ENCODE measurements at regions not wholly inside any gene's neighbourhood (a gene's known extent, or its start where the extent isn't known, plus 50 kb on each side); places are given as distances from the start of the nearest gene placed in this dataset.

- TF ChIP-seq FOXP1 (CRISPR knock-in tag; IDR thresholded peaks at IDR 0.05): no peak
- no peak for TF ChIP-seq DACH1 (IDR thresholded peaks at IDR 0.05; ENCODE audit: partially characterized antibody)
- TF ChIP-seq CAMTA2 (CRISPR knock-in tag; conservative IDR thresholded peaks at IDR 0.05): no peak
- no peak for TF ChIP-seq STAT6 (CRISPR knock-in tag; IDR thresholded peaks at IDR 0.05)
- TF ChIP-seq GATA2 (CRISPR knock-in tag; IDR thresholded peaks at IDR 0.05): no peak
These were observed 156.7 kb downstream of the NR2F2 start for GRCh38 chr15:96487245-96487644.

Measured in K562 (cell line).